H1 (cell line): ENCODE measurements at regions not wholly inside any gene's neighbourhood (a gene's known extent, or its start where the extent isn't known, plus 50 kb on each side); places are given as distances from the start of the nearest gene placed in this dataset.

Source experiments
- CTCF ChIA-PET: fragments of 300-600 bp; sonication (Branson Sonifier 250); formaldehyde crosslinking; loops from one replicate; lab custom pipeline; 2021; ENCODE audit not compliant: partially characterized antibody; lab: Charles Lee
- POLR2A ChIA-PET: fragments of 300-600 bp; sonication (Branson Sonifier 250); formaldehyde crosslinking; loops from one replicate; lab custom pipeline; 2021; ENCODE audit warnings: inconsistent platforms; ENCODE audit not compliant: partially characterized antibody; lab: Charles Lee
- DNase-seq, 2 experiments: peaks; one replicate each; pipeline versions ENCODE4 v3.0.0 to v3.0.0-alpha.2; 2010 to 2022; ENCODE audit warnings: low spot score in 2 of 2, low read depth in 1 of 2, mixed read lengths in 1 of 2
- FAIRE-seq: peaks from 2 replicates; lab custom pipeline; 2011; peaks lifted over from hg19 to GRCh38; lab: Jason Lieb, UNC
- H2AFZ ChIP-seq: 2 replicates; pipeline ENCODE4 v1.8.1; 2012; ENCODE audit warnings: low read length, inconsistent platforms
- H2AK5ac ChIP-seq: 2 replicates; pipeline ENCODE4 v1.6.1; 2013; ENCODE audit warnings: low read depth, low read length
- H2BK120ac ChIP-seq: replicated peaks from 2 replicates; pipeline ENCODE3; 2013; ENCODE audit warnings: low read depth, low read length, inconsistent platforms
- H2BK12ac ChIP-seq: 2 replicates; pipeline ENCODE4 v1.6.1; 2013; ENCODE audit warnings: low read depth, low read length
- H2BK15ac ChIP-seq: 2 replicates; pipeline ENCODE4 v1.6.1; 2013; ENCODE audit warnings: low read length
- H2BK20ac ChIP-seq: 2 replicates; pipeline ENCODE4 v1.6.1; 2013; ENCODE audit warnings: low read length
- H2BK5ac ChIP-seq: 2 replicates; pipeline ENCODE4 v1.6.1; 2013; ENCODE audit warnings: low read depth, low read length
- H3K14ac ChIP-seq: 2 replicates; pipeline ENCODE4 v1.6.1; 2013; ENCODE audit warnings: inconsistent platforms; ENCODE audit not compliant: insufficient read length
- H3K18ac ChIP-seq: 2 replicates; pipeline ENCODE4 v1.6.1; 2013; ENCODE audit warnings: low read length; ENCODE audit errors: extremely low read depth
- H3K23ac ChIP-seq: 2 replicates; pipeline ENCODE4 v1.6.1; 2013; ENCODE audit warnings: inconsistent platforms; ENCODE audit not compliant: insufficient read length
- H3K23me2 ChIP-seq: 2 replicates; pipeline ENCODE4 v1.6.1; 2013; ENCODE audit warnings: low read depth, low read length
- H3K27ac ChIP-seq: 2 replicates; pipeline ENCODE4 v1.6.1; 2011; ENCODE audit warnings: low read depth, low read length, inconsistent platforms
- H3K27me3 ChIP-seq, 4 experiments: replicated peaks in 1 of 4; 1 replicate in 1 of 4; 2 replicates in 3 of 4; pipeline versions ENCODE4 v1.6.1 to v1.8.1; 2011 to 2013; ENCODE audit warnings: low read length in 3 of 4, mild to moderate bottlenecking in 3 of 4, inconsistent platforms in 2 of 4, mixed read lengths in 2 of 4, moderate library complexity in 1 of 4; ENCODE audit not compliant: control insufficient read depth in 3 of 4, insufficient read depth in 3 of 4; ENCODE audit errors: extremely low read depth in 1 of 4
- H3K36me3 ChIP-seq, 4 experiments: 2 replicates each; pipeline versions ENCODE4 v1.6.1 to v1.8.1; 2011 to 2013; ENCODE audit warnings: mild to moderate bottlenecking in 4 of 4, low read length in 3 of 4, moderate library complexity in 2 of 4, control low read depth in 1 of 4, inconsistent platforms in 1 of 4; ENCODE audit not compliant: insufficient read depth in 4 of 4, control insufficient read depth in 2 of 4
- H3K4ac ChIP-seq: replicated peaks from 2 replicates; pipeline ENCODE3; 2013; ENCODE audit warnings: low read length, low read depth, mixed read lengths, inconsistent platforms; ENCODE audit not compliant: insufficient read length
- H3K4me1 ChIP-seq, 4 experiments: replicated peaks in 1 of 4; 1 replicate in 1 of 4; 2 replicates in 3 of 4; pipeline versions ENCODE4 v1.6.1 to v1.8.1; 2011 to 2013; ENCODE audit warnings: low read length in 3 of 4, inconsistent platforms in 2 of 4, mixed read lengths in 1 of 4; ENCODE audit not compliant: insufficient read depth in 4 of 4, control insufficient read depth in 3 of 4
- H3K4me2 ChIP-seq, 2 experiments: 2 replicates each; pipeline versions ENCODE4 v1.6.1 to v1.8.1; 2011 to 2013; ENCODE audit warnings: low read depth in 2 of 2, low read length in 2 of 2, control low read depth in 1 of 2, inconsistent platforms in 1 of 2, mild to moderate bottlenecking in 1 of 2; ENCODE audit not compliant: insufficient read depth in 1 of 2
- H3K4me3 ChIP-seq, 4 experiments: fragments of 200-600, 300-600 bp in 1 of 4; sonication (generic), shearing (Covaris generic), sonication (Bioruptor Twin) in 1 of 4; 2 replicates each; pipeline versions ENCODE4 v1.5.1 to v1.8.1; 2011 to 2016; ENCODE audit warnings: low read length in 4 of 4, low read depth in 3 of 4, control low read depth in 2 of 4, inconsistent platforms in 2 of 4, mild to moderate bottlenecking in 2 of 4, mixed read lengths in 1 of 4, moderate library complexity in 1 of 4; ENCODE audit not compliant: insufficient read depth in 2 of 4; ENCODE audit errors: extremely low read depth in 1 of 4
- H3K56ac ChIP-seq: replicated peaks from 2 replicates; pipeline ENCODE3; 2013; ENCODE audit warnings: low read depth, mild to moderate bottlenecking, mixed read lengths, low read length, inconsistent platforms; ENCODE audit not compliant: insufficient read length
- H3K79me1 ChIP-seq: 2 replicates; pipeline ENCODE4 v1.6.1; 2013; ENCODE audit warnings: low read depth, low read length, control low read depth
- H3K79me2 ChIP-seq, 2 experiments: 2 replicates each; pipeline versions ENCODE4 v1.6.1 to v1.8.1; 2012 to 2013; ENCODE audit warnings: low read length in 2 of 2, mild to moderate bottlenecking in 2 of 2, inconsistent platforms in 1 of 2; ENCODE audit not compliant: insufficient read depth in 2 of 2, control insufficient read depth in 1 of 2
- H3K9ac ChIP-seq, 4 experiments: replicated peaks in 1 of 4; 1 replicate in 1 of 4; 2 replicates in 3 of 4; pipeline versions ENCODE4 v1.6.1 to v1.8.1; 2011 to 2013; ENCODE audit warnings: low read depth in 3 of 4, low read length in 3 of 4, control low read depth in 2 of 4, mild to moderate bottlenecking in 2 of 4, moderate library complexity in 2 of 4, inconsistent platforms in 1 of 4; ENCODE audit errors: extremely low read depth in 1 of 4
- H3K9me3 ChIP-seq, 2 experiments: 2 replicates each; pipeline versions ENCODE4 v1.6.1 to v1.8.1; 2012 to 2013; ENCODE audit warnings: mild to moderate bottlenecking in 2 of 2, moderate library complexity in 2 of 2, control low read depth in 1 of 2, inconsistent platforms in 1 of 2, low read depth in 1 of 2, low read length in 1 of 2, mixed read lengths in 1 of 2; ENCODE audit not compliant: insufficient read depth in 2 of 2
- H4K20me1 ChIP-seq, 2 experiments: replicated peaks in 1 of 2; 2 replicates each; pipeline versions ENCODE3 to v1.8.1; 2011 to 2013; ENCODE audit warnings: inconsistent platforms in 2 of 2, low read length in 2 of 2, mild to moderate bottlenecking in 1 of 2; ENCODE audit not compliant: insufficient read depth in 2 of 2, control insufficient read depth in 1 of 2
- H4K5ac ChIP-seq: 2 replicates; pipeline ENCODE4 v1.6.1; 2013; ENCODE audit warnings: low read length, low read depth, mixed read lengths, inconsistent platforms; ENCODE audit not compliant: insufficient read length
- H4K8ac ChIP-seq: 2 replicates; pipeline ENCODE4 v1.8.0; 2013; ENCODE audit warnings: mild to moderate bottlenecking, moderate library complexity, low read length, inconsistent platforms; ENCODE audit not compliant: insufficient read depth; ENCODE audit errors: extremely low read depth
- H4K91ac ChIP-seq: replicated peaks from 2 replicates; pipeline ENCODE3; 2013; ENCODE audit warnings: low read length, mixed read lengths, inconsistent platforms; ENCODE audit not compliant: insufficient read length
- ATF3 ChIP-seq: IDR thresholded peaks from 2 replicates; pipeline ENCODE4 v1.6.1; 2011; ENCODE audit warnings: low read depth, mild to moderate bottlenecking, low read length; ENCODE audit not compliant: insufficient read depth
- CTCF ChIP-seq, 3 experiments: IDR thresholded peaks; 1 replicate in 2 of 3; 2 replicates in 1 of 3; pipeline versions ENCODE4 v1.5.1 to v1.6.1; 2011; ENCODE audit warnings: low read length in 3 of 3, mild to moderate bottlenecking in 3 of 3, inconsistent platforms in 2 of 3, low read depth in 1 of 3, moderate library complexity in 1 of 3; ENCODE audit not compliant: insufficient read depth in 1 of 3; ENCODE audit errors: control extremely low read depth in 1 of 3
- HDAC2 ChIP-seq, 2 experiments: fragments of 300-600 bp in 1 of 2; sonication (generic) in 1 of 2; IDR thresholded peaks; 2 replicates each; pipeline ENCODE4 v1.6.1; 2011 to 2012; ENCODE audit warnings: low read depth in 2 of 2, low read length in 2 of 2, mild to moderate bottlenecking in 2 of 2, moderate library complexity in 2 of 2, borderline replicate concordance in 1 of 2, inconsistent platforms in 1 of 2
- RNF2 ChIP-seq: fragments of 200-900, 300-1000 bp; sonication (generic); IDR thresholded peaks from 2 replicates; pipeline ENCODE4 v1.7.1; 2016; ENCODE audit warnings: borderline replicate concordance, low read depth, mild to moderate bottlenecking, antibody characterized with exemption, low read length; ENCODE audit not compliant: poor library complexity, severe bottlenecking; ENCODE audit errors: missing control alignments
- SIRT6 ChIP-seq: IDR thresholded peaks from one replicate; pipeline ENCODE4 v1.7.1; 2012; ENCODE audit warnings: low read length, inconsistent platforms
- TAF1 ChIP-seq: IDR thresholded peaks from 2 replicates; pipeline ENCODE4 v1.6.1; 2011; ENCODE audit warnings: mild to moderate bottlenecking, low read depth, low read length
- WGBS, 2 experiments: shearing (Covaris generic) in 1 of 2; methylation state at CpG; one replicate each; pipeline versions ENCODE4 v1.1.6 to v1.1.7; 2013 to 2015; ENCODE audit warnings: low lambda C conversion rate in 2 of 2, mixed read lengths in 2 of 2, inconsistent platforms in 1 of 2, low coverage in 1 of 2, missing lambda C conversion rate in 1 of 2; ENCODE audit not compliant: insufficient replicate concordance in 2 of 2, insufficient coverage in 1 of 2, insufficient read length in 1 of 2; ENCODE audit errors: extremely low coverage in 1 of 2, missing lambda C conversion rate in 1 of 2; 5-methylcytosine and 5-hydroxymethylcytosine counted together

GRCh38 chr5:167552356-167552755, 739.1 kb upstream of the WWC1 start:
- no peak overlapping the region for H2BK120ac ChIP-seq
- 91% methylated on average over 5 of the region's 5 CpGs; no CpG with 5 or more reads in 1 of the 2 experiments for WGBS, 2 experiments
- H3K14ac ChIP-seq, result no peak overlapping the region
- no peak overlapping the region for H3K23ac ChIP-seq
- H3K27me3 ChIP-seq, result no peaks in the 10 kb centered on the region
- no peak overlapping the region for H4K8ac ChIP-seq
- DNase-seq (no peak), FAIRE-seq (no peak)
- no peak overlapping the region for H3K18ac ChIP-seq
- no peak overlapping the region for H3K4me3 ChIP-seq
- no peak overlapping the region for H2BK12ac ChIP-seq
- no peaks in the 10 kb centered on the region for H3K36me3 ChIP-seq
- no peak overlapping the region for H4K91ac ChIP-seq
- no peaks in the 10 kb centered on the region for H3K9me3 ChIP-seq
- H3K56ac ChIP-seq, result no peak overlapping the region
- ChIA-PET POLR2A (no interaction called here), CTCF (interaction anchor here (1.4 to 1.5 kb wide), 2 partner anchors 9 to 24 kb away, joined by 3 to 6 read pairs; no protein-coding TSS in a partner anchor)
- H3K4ac ChIP-seq, result no peak overlapping the region
- no peak overlapping the region for H2BK5ac ChIP-seq
- no peak overlapping the region for H3K4me2 ChIP-seq
- no peak overlapping the region for H2AFZ ChIP-seq
- H3K79me2 ChIP-seq, result no peaks in the 10 kb centered on the region
- H2BK15ac ChIP-seq, result no peak overlapping the region
- H3K79me1 ChIP-seq, result no peaks in the 10 kb centered on the region
- no peaks in the 10 kb centered on the region for H4K20me1 ChIP-seq
- peaks cover 0 to 11% (median 6%) of the 10 kb centered on the region in 4 experiments; a peak in 4 of 7 replicates for H3K4me1 ChIP-seq
- no peak overlapping the region for H2BK20ac ChIP-seq
- H3K23me2 ChIP-seq, result no peaks in the 10 kb centered on the region
- H3K27ac ChIP-seq, result no peak overlapping the region
- no peak overlapping the region for H3K9ac ChIP-seq
- no peak overlapping the region for H2AK5ac ChIP-seq
- no peak overlapping the region for H4K5ac ChIP-seq
- TF ChIP-seq TAF1, result no peak
- no peak for TF ChIP-seq CTCF (IDR thresholded peaks at IDR 0.05; ENCODE audit: control extremely low read depth in 1 of 3, insufficient read depth in 1 of 3, low read depth in 1 of 3, low read length in 3 of 3)
- no peak for TF ChIP-seq HDAC2 (IDR thresholded peaks at IDR 0.05; ENCODE audit: borderline replicate concordance in 1 of 2, low read depth in 2 of 2, low read length in 2 of 2)
- TF ChIP-seq SIRT6, result no peak
- no peak for TF ChIP-seq ATF3
- no peak for TF ChIP-seq RNF2
